ENCODE measurements at regions not wholly inside any gene's neighbourhood (a gene's known extent, or its start where the extent isn't known, plus 50 kb on each side); places are given as distances from the start of the nearest gene placed in this dataset.
"Not testable (repeated sequence)": the region's sequence is repeated elsewhere in the genome, so short reads cannot be mapped to it uniquely, and the experiment has no call there.

GRCh38 chr12:58668233-58668632 lies 252.1 kb downstream of the LRIG3 start:
- no peak for DNase-seq

- DNase-seq = no peak
These were observed 251.4 kb downstream of the LRIG3 start for GRCh38 chr12:58668871-58669270.

GRCh38 chr12:58670623-58671022 lies 249.7 kb downstream of the LRIG3 start:
- DNase-seq = no peak

GRCh38 chr12:58671196-58671595 lies 249.1 kb downstream of the LRIG3 start:
- DNase-seq = no peak

GRCh38 chr12:58673021-58673420 lies 247.3 kb downstream of the LRIG3 start:
- no peak for DNase-seq

- not testable (repeated sequence) for DNase-seq
These were observed 242.5 kb downstream of the LRIG3 start for GRCh38 chr12:58677833-58678232.

GRCh38 chr12:58678753-58679152 lies 241.6 kb downstream of the LRIG3 start:
- DNase-seq = no peak

GRCh38 chr12:58681730-58682129 lies 238.6 kb downstream of the LRIG3 start:
- DNase-seq = no peak

- no peak for DNase-seq
These were observed 225.0 kb downstream of the LRIG3 start for GRCh38 chr12:58695263-58695662.

- no peak for DNase-seq
These were observed 218.8 kb downstream of the LRIG3 start for GRCh38 chr12:58701536-58701935.

GRCh38 chr12:58703866-58704265 lies 216.4 kb downstream of the LRIG3 start:
- no peak for DNase-seq

- not testable (repeated sequence) for DNase-seq
These were observed 215.5 kb downstream of the LRIG3 start for GRCh38 chr12:58704770-58705169.

- no peak for DNase-seq
These were observed 209.4 kb downstream of the LRIG3 start for GRCh38 chr12:58710901-58711300.

- DNase-seq = no peak
These were observed 208.3 kb downstream of the LRIG3 start for GRCh38 chr12:58711974-58712373.

GRCh38 chr12:58712976-58713375 lies 207.3 kb downstream of the LRIG3 start:
- no peak for DNase-seq

GRCh38 chr12:58719161-58719560 lies 201.1 kb downstream of the LRIG3 start:
- no peak for DNase-seq

GRCh38 chr12:58720421-58720820 lies 199.9 kb downstream of the LRIG3 start:
- DNase-seq = no peak

GRCh38 chr12:58725400-58726105 lies 194.8 kb downstream of the LRIG3 start:
- no peak for DNase-seq

GRCh38 chr12:58727521-58727920 lies 192.8 kb downstream of the LRIG3 start:
- no peak for DNase-seq

GRCh38 chr12:58728397-58728796 lies 191.9 kb downstream of the LRIG3 start:
- no peak for DNase-seq

GRCh38 chr12:58731096-58731495 lies 189.2 kb downstream of the LRIG3 start:
- DNase-seq = no peak

- DNase-seq = no peak
These were observed 187.4 kb downstream of the LRIG3 start for GRCh38 chr12:58732894-58733293.

- DNase-seq = no peak
These were observed 179.1 kb downstream of the LRIG3 start for GRCh38 chr12:58741226-58741625.

- no peak for DNase-seq
These were observed 174.8 kb downstream of the LRIG3 start for GRCh38 chr12:58745348-58746125.

All from CD4-positive, alpha-beta T cell treated with Interleukin-17A for 4 hours (primary cell).